ENCODE measurements at regions not wholly inside any gene's neighbourhood (a gene's known extent, or its start where the extent isn't known, plus 50 kb on each side); places are given as distances from the start of the nearest gene placed in this dataset.
A peak's percentile ranks its signal among the peaks of the same experiment; 100 is the strongest.
"Not testable (repeated sequence)": the region's sequence is repeated elsewhere in the genome, so short reads cannot be mapped to it uniquely, and the experiment has no call there.

- DNase-seq = no peak
These were observed 152.2 kb downstream of the LIPI start for GRCh38 chr21:14058566-14058965.

GRCh38 chr21:14057841-14058481 lies 152.8 kb downstream of the LIPI start:
- not testable (repeated sequence) for DNase-seq

- no peak for DNase-seq
These were observed 153.4 kb downstream of the LIPI start for GRCh38 chr21:14057313-14057712.

- no peak for DNase-seq
These were observed 154.0 kb downstream of the LIPI start for GRCh38 chr21:14056771-14057191.

GRCh38 chr21:14055746-14056515 lies 154.8 kb downstream of the LIPI start:
- DNase-seq = not testable (repeated sequence)

- DNase-seq = no peak
These were observed 156.1 kb downstream of the LIPI start for GRCh38 chr21:14054682-14055081.

GRCh38 chr21:14050121-14050520 lies 160.6 kb downstream of the LIPI start:
- DNase-seq = no peak

- no peak for DNase-seq
These were observed 164.4 kb downstream of the LIPI start for GRCh38 chr21:14046401-14046800.

- DNase-seq = no peak
These were observed 170.4 kb downstream of the LIPI start for GRCh38 chr21:14040386-14040785.

GRCh38 chr21:14028619-14029018 lies 182.1 kb downstream of the LIPI start:
- not testable (repeated sequence) for DNase-seq

- DNase-seq = peak; percentile 87 to 89
These were observed 183.4 kb downstream of the LIPI start for GRCh38 chr21:14027235-14027869.

- not testable (repeated sequence) for DNase-seq
These were observed 190.6 kb downstream of the LIPI start for GRCh38 chr21:14020108-14020507.

GRCh38 chr21:14015841-14016240 lies 194.9 kb downstream of the LIPI start:
- DNase-seq = not testable (repeated sequence)

GRCh38 chr21:14013623-14014498 lies 196.9 kb downstream of the LIPI start:
- not testable (repeated sequence) for DNase-seq

GRCh38 chr21:14013056-14013603 lies 197.6 kb downstream of the LIPI start:
- DNase-seq = no peak

GRCh38 chr21:14012409-14012808 lies 198.3 kb downstream of the LIPI start:
- no peak for DNase-seq

- DNase-seq = not testable (repeated sequence)
These were observed 199.0 kb downstream of the LIPI start for GRCh38 chr21:14011751-14012150.

- not testable (repeated sequence) for DNase-seq
These were observed 199.6 kb downstream of the LIPI start for GRCh38 chr21:14011149-14011548.

GRCh38 chr21:14010729-14011128 lies 200.0 kb downstream of the LIPI start:
- DNase-seq = no peak

GRCh38 chr21:14009990-14010389 lies 200.8 kb downstream of the LIPI start:
- not testable (repeated sequence) for DNase-seq

GRCh38 chr21:14009238-14009981 lies 201.3 kb downstream of the LIPI start:
- not testable (repeated sequence) for DNase-seq

- not testable (repeated sequence) for DNase-seq
These were observed 202.3 kb downstream of the LIPI start for GRCh38 chr21:14008436-14008835.

Data from CD4-positive, alpha-beta T cell treated with Interleukin-1 beta for 1 hour (primary cell).